WERI-Rb-1 (cell line): ENCODE measurements at regions not wholly inside any gene's neighbourhood (a gene's known extent, or its start where the extent isn't known, plus 50 kb on each side); places are given as distances from the start of the nearest gene placed in this dataset.

Source experiments
- DNase-seq: peaks from one replicate; pipeline ENCODE4 v3.0.0-alpha.2; 2020
- H3K27ac ChIP-seq: fragments of 250-450 bp; sonication (Bioruptor Pico); 2 replicates; pipeline ENCODE4 v1.5.1; 2020; ENCODE audit warnings: mild to moderate bottlenecking, moderate library complexity
- H3K27me3 ChIP-seq: fragments of 250-450 bp; sonication (Bioruptor Pico); 2 replicates; pipeline ENCODE4 v1.5.1; 2021; ENCODE audit warnings: mild to moderate bottlenecking, low read depth, moderate library complexity; ENCODE audit not compliant: insufficient read depth, severe bottlenecking
- H3K36me3 ChIP-seq: fragments of 250-450 bp; sonication (Bioruptor Pico); 2 replicates; pipeline ENCODE4 v1.5.1; 2020; ENCODE audit warnings: mild to moderate bottlenecking, moderate library complexity
- H3K4me3 ChIP-seq: 2 replicates; pipeline ENCODE4 v1.5.1; 2011; ENCODE audit warnings: low read depth, mild to moderate bottlenecking, control low read depth, low read length
- H3K9me3 ChIP-seq: fragments of 250-450 bp; sonication (Bioruptor Pico); 2 replicates; pipeline ENCODE4 v1.5.1; 2021; ENCODE audit warnings: mild to moderate bottlenecking, moderate library complexity; ENCODE audit not compliant: severe bottlenecking
- TF ChIP-seq, protein P1 (sequence below): IDR thresholded peaks from 2 replicates; pipeline ENCODE4 v1.5.1; 2011; ENCODE audit warnings: low read depth, mild to moderate bottlenecking, control low read depth, inconsistent platforms, low read length

DNA sequence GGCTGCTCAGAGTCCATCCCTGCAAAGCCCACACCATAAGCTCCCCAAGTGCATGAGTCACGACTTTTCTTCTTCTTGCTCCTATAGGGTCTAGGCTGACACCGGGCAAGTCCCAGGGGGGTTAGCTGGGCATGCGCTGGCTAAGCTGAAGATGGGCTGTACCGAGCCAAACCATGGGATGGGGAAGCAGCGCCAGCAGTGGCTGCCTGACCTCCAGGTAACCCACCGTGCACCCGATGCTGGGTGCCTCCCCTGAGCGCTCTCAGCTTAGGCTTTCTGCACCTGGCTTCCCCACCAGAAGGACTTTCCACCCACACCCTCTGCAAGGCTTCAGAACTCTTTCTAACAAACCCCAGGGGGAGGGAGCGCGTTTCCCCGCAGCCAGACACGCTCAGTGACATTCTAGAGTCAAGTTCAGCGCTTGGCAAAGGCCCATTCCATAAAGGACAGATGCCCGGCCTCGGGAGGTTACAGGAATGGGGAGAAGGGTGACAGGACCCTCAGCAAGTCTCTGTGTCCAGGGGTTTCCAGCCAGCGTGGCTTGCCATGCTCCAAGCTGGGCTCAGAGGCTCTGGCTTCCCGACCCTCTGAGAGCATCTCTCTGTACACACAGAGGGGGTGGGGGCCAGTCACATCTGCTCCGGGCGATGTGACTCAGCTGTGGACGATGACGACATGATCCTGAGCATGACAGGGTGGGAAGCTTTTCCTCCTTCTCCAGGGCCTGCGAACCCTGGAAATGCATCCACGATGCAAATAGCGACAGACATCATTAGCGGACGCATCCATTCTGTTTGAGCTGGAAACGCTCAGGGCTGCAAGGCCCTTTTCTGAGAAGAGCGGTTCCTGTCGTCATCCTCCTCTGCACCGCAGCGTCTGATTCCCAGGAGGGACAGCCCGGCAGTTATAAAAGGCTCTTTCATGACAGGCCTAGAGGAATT, 107.8 kb downstream of the SIK1 start:
- Histone ChIP-seq H3K36me3 (no peaks in the 10 kb centered on the region), H3K27me3 (no peaks in the 10 kb centered on the region), H3K4me3 (no peak overlapping the region), H3K9me3 (peaks cover 11% of the 10 kb centered on the region), H3K27ac (no peak overlapping the region)
- no peak for DNase-seq
- TF ChIP-seq, protein P1, sequence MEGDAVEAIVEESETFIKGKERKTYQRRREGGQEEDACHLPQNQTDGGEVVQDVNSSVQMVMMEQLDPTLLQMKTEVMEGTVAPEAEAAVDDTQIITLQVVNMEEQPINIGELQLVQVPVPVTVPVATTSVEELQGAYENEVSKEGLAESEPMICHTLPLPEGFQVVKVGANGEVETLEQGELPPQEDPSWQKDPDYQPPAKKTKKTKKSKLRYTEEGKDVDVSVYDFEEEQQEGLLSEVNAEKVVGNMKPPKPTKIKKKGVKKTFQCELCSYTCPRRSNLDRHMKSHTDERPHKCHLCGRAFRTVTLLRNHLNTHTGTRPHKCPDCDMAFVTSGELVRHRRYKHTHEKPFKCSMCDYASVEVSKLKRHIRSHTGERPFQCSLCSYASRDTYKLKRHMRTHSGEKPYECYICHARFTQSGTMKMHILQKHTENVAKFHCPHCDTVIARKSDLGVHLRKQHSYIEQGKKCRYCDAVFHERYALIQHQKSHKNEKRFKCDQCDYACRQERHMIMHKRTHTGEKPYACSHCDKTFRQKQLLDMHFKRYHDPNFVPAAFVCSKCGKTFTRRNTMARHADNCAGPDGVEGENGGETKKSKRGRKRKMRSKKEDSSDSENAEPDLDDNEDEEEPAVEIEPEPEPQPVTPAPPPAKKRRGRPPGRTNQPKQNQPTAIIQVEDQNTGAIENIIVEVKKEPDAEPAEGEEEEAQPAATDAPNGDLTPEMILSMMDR, result no peak

DNA sequence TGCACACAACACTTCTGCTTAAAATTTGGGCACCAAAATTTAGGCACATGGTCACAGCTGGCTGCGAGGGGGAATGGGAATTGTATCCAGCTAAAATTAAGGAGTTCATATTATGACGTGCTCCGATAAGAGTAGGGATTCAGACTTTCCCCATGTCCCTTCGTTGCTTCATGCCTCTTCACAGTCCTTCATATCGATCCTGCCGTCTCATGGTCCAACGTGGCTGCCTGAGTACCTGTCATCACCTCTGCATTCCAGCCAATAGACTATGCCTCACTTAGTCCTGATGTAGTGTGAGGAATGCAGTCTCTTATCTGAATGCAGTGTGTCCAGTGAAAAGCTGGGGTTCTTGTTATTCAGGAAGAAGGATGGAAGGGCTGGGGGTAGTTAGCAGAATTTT, 108.6 kb downstream of the SIK1 start:
- Histone ChIP-seq H3K36me3 (no peaks in the 10 kb centered on the region), H3K27me3 (no peaks in the 10 kb centered on the region), H3K4me3 (no peak overlapping the region), H3K27ac (no peak overlapping the region), H3K9me3 (peaks cover 11% of the 10 kb centered on the region)
- TF ChIP-seq, protein P1, result no peak
- no peak for DNase-seq

DNA sequence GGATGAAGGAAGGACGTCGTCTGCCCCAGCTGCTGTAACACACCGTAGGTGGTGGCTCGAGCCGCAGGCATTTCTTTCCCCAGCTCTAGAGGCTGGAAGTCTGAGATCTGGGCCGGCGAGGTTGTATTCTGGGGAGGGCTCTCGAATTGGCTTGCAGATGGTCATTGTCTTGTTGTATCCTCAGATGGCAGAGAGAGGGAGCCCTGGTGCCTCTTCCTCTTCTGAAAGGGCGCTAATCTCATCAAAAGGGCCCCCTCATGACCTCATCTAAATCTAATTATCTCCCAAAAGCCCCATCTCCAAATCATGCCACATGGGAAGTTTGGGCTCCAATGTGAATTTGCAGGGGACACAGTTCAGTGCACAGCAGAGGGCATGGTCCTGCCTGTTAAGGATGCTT, 109.0 kb downstream of the SIK1 start:
- no peak overlapping the region for H3K4me3 ChIP-seq
- no peaks in the 10 kb centered on the region for H3K36me3 ChIP-seq
- H3K27ac ChIP-seq, result no peak overlapping the region
- no peaks in the 10 kb centered on the region for H3K27me3 ChIP-seq
- TF ChIP-seq, protein P1, result peak; percentile 31
- H3K9me3 ChIP-seq, result peaks cover 11% of the 10 kb centered on the region
- DNase-seq, result no peak

DNA sequence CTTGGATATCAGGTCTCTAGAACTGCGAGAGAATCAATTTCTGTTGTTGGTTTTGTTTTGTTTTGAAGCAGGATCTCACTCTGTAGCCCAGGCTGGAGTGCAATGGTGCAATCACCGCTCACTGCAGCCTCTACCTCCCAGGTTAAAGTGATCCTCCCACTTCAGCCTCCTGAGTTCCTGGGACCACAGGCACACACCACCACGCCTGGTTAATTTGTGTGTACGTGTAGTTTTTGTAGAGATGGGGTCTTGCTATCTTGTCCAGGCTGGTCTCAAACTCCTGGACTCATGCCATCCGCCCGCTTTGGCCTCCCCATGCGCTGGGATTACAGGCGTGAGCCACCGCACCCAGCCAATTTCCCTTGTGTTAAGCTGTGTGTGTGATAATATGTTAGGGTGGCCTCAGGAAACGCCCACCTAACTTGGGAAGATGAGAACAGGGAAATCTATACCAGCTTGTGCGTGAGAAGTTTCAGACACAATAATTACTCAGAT, 109.6 kb downstream of the SIK1 start:
- DNase-seq, result no peak
- H3K9me3 ChIP-seq, result peaks cover 11% of the 10 kb centered on the region
- no peak overlapping the region for H3K27ac ChIP-seq
- no peak overlapping the region for H3K4me3 ChIP-seq
- TF ChIP-seq, protein P1, result no peak
- no peaks in the 10 kb centered on the region for H3K36me3 ChIP-seq
- H3K27me3 ChIP-seq, result no peaks in the 10 kb centered on the region

DNA sequence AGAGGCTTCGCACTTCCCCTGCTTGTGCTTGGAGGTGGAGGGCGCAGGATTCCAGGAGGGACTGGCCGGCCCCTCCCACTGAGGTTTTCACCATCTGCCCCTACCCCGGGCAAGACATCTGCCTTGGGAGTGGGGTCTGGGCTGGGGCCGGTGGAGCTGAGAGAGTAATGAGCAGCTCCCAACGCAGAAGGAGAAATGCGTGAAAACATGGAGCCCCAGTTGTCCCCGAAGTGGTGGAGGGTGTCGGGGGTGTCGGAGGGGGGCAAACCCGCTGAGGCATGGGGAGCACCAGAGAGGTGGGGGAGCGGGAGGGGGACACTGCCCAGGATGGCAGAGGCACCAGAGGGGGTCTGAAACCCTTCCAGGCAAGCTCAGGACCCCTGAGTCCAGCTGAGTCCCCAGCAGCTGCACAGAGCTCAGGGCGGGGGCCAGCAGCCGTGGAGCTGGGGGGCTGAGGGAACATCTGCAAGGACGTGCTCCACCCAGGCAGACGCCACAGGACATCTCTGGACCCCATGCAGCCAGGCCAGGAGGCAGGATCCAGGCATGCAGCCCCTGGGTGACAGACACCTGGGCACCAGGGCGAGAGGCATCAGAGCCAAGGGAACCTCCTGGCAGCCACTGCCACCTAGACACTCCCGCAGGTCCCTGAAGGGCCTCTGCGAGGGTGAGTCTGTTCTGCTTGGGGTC, 110.6 kb downstream of the SIK1 start:
- no peaks in the 10 kb centered on the region for H3K27me3 ChIP-seq
- H3K9me3 ChIP-seq, result peaks cover 11% of the 10 kb centered on the region
- no peak for DNase-seq
- TF ChIP-seq, protein P1, result no peak
- no peaks in the 10 kb centered on the region for H3K36me3 ChIP-seq
- no peak overlapping the region for H3K4me3 ChIP-seq
- H3K27ac ChIP-seq, result no peak overlapping the region
